ENCODE measurements at regions not wholly inside any gene's neighbourhood (a gene's known extent, or its start where the extent isn't known, plus 50 kb on each side); places are given as distances from the start of the nearest gene placed in this dataset.

- TF ChIP-seq YY1 (IDR thresholded peaks at IDR 0.05; ENCODE audit: low read depth) = no peak
- no peak for TF ChIP-seq RAD21 (IDR thresholded peaks at IDR 0.05; ENCODE audit: low read depth)
- TF ChIP-seq CEBPB (IDR thresholded peaks at IDR 0.05) = no peak
- TF ChIP-seq EP300 (IDR thresholded peaks at IDR 0.05; ENCODE audit: borderline replicate concordance) = no peak
- no peak for TF ChIP-seq REST (IDR thresholded peaks at IDR 0.05; ENCODE audit: low read depth)
- TF ChIP-seq NFIC (IDR thresholded peaks at IDR 0.05) = no peak
- TF ChIP-seq TCF12 (IDR thresholded peaks at IDR 0.05; ENCODE audit: low read depth) = no peak
- no peak for TF ChIP-seq EGR1 (IDR thresholded peaks at IDR 0.05)
Measured at GRCh38 chr11:122294041-122294440, 178.0 kb upstream of the BLID start.
